Choroid plexus epithelial cell (primary cell): ENCODE measurements at regions not wholly inside any gene's neighbourhood (a gene's known extent, or its start where the extent isn't known, plus 50 kb on each side); places are given as distances from the start of the nearest gene placed in this dataset.

Experiments
- DNase-seq: peaks from one replicate; pipeline ENCODE4 v3.0.0-alpha.2; 2010; ENCODE audit warnings: low read depth
- H3K4me3 ChIP-seq: 2 replicates; pipeline ENCODE4 v1.5.1; 2011; ENCODE audit warnings: low read depth, mild to moderate bottlenecking, control low read depth, low read length, moderate library complexity
- TF ChIP-seq, protein P1 (sequence below): conservative IDR thresholded peaks from 2 replicates; pipeline ENCODE4 v1.5.1; 2011; ENCODE audit warnings: low read depth, mild to moderate bottlenecking, control low read depth, inconsistent platforms, low read length, moderate library complexity

DNA sequence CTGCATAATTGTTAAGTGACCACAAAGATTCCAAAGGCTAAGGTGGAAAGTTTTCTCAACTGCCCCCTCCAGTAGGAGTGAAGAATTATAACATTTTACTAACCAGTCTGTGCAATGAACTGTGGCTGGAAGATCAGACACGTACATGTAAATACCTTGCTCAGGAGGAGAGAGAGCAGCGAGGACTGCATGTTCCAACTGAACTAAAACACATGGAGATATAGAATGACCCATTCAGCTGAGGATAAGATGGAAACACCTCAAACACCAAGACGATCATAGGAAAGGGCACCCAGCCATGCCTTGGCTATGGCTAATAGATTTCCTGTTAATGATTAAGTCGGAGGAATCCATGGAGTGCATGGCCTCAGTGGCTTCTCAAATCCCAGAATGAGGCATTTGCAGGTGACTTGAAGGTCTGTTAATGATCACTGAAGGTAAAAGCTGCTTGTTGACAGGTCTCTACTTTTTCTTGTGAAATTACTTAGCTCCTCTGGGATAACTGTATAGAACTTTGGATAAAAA, 875.6 kb downstream of the TFAP2A start:
- peak; percentile 28 for DNase-seq
- H3K4me3 ChIP-seq = no peak overlapping the region
- TF ChIP-seq, protein P1, sequence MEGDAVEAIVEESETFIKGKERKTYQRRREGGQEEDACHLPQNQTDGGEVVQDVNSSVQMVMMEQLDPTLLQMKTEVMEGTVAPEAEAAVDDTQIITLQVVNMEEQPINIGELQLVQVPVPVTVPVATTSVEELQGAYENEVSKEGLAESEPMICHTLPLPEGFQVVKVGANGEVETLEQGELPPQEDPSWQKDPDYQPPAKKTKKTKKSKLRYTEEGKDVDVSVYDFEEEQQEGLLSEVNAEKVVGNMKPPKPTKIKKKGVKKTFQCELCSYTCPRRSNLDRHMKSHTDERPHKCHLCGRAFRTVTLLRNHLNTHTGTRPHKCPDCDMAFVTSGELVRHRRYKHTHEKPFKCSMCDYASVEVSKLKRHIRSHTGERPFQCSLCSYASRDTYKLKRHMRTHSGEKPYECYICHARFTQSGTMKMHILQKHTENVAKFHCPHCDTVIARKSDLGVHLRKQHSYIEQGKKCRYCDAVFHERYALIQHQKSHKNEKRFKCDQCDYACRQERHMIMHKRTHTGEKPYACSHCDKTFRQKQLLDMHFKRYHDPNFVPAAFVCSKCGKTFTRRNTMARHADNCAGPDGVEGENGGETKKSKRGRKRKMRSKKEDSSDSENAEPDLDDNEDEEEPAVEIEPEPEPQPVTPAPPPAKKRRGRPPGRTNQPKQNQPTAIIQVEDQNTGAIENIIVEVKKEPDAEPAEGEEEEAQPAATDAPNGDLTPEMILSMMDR = no peak

DNA sequence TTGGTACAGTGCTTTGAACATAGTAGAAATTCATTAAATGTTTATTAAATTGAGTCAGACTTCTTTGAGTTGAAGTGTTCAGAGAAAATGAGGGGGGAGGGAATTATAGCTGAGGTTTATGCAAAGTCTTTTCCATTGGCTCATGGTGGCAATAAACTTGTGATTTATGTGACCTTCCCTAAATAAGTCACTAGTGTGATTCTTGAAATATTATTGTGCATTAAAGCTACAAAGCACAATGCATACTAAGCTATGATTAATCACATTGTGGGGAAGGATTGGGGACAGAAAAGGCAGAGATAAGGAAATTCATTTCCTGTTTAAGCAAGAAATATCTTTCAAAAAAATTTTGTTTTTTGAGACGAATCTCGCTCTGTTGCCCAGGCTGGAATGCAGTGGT, 877.5 kb downstream of the TFAP2A start:
- DNase-seq = peak; percentile 30
- H3K4me3 ChIP-seq = no peak overlapping the region
- TF ChIP-seq, protein P1 = no peak

DNA sequence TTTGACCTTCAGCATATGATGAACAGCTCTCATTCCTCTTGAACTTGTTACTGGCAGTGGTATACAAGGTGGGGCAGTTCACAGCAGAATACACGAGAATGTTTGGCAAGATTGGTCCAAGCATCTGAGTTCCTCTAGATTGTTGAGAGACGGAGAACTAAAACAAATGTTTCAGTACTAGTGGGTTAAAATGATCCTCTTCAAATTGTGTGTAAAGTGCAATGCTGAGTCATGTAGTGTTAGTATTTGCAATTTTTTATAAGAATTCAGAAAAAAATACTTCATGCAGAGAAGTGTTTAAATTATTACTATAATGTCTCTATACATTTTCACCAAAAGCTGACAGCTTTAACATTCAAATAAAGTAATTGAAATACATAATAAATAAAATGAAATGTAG, 879.8 kb downstream of the TFAP2A start:
- TF ChIP-seq, protein P1 = no peak
- no peak for DNase-seq
- H3K4me3 ChIP-seq = no peak overlapping the region

DNA sequence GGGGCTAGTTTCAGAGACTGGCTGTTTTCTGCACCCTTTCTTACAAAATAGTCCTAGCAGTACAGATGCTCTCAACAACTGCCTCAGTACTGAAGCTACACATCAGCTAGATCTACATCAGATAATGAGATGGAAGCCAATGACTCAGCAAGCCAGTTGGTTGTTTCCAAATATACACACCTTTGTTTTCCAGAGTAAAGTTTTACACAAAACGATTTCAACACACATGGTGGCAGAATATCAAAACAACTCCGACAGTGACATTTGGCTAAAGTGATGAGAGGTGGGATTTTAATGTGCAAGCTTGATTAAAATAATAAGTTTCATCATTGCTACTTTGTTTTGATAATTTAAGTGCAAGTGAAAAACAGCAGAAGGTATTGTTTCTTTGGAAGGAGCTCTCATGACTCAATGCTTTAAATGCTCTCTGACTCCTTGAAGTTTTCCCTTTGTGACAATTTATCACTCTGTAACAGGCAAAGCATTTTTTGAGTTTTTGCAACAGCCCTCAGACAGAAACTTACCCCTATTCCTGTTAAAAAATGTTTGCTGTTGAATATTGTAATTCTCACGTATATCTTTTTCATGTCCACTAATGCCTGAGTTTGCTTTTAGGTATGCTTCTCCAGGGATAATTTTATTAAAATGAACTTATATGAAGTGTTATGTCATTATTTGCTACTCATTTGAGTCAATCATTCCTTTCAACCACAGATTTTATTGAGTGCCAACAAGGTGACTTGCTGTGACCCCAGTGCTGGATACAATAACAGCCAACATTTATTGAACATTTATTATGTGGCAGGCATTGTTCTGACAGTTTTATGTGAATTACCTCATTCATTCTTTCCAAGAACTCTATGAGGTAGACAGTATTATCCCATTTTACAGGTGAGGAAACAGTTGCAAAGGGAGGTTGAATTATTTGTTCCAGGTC, 882.0 kb downstream of the TFAP2A start:
- TF ChIP-seq, protein P1 = no peak
- DNase-seq = peak; percentile 26
- H3K4me3 ChIP-seq = no peak overlapping the region

DNA sequence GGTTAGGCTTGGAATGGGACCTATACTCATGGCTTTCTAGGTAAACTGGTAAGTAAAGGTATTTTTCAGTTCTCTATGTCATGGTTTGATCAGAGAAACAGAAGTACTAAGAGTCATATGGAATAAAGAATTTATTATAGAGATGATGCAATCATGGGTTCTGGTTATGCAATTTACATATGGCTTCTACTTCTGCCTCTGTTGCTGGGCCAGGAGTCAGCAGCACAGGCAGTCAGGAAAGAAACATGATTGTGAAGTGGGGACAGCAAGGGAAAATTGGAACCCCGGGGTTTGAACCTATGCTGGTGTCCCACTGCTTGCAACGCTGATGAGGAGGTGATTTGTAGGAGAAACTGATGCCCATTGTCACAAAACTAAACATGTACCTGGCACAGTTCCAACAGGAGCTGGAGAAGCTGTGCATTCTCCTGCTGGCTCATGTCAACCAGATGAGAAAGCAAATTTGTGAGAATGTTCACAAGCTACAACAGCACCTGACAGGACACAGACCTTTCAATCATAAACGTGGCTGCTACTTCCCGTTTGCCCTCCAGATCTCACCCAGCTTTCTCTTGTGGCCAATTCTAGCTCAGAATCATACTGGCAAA, 887.1 kb downstream of the TFAP2A start:
- TF ChIP-seq, protein P1 = no peak
- H3K4me3 ChIP-seq = no peak overlapping the region
- DNase-seq = peak; percentile 54

DNA sequence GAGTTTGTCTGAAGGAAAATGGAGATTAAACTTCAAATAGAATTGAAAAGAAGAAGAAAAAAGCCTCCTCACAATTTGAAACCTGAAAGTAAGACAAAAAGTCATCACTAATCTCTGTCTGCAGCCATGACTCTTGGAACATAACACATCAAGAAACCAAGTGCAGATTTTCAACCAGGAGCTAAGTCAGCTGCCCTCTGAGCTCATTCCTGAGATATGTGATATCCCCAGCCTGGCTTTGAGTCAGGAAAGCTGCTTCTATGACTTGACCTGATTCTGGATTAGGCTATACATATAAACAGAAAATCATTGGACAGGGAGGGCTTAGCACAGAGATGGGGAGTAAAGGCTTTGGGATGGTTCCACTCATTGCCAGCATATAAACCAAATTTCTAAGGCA, 891.4 kb downstream of the TFAP2A start:
- peak; percentile 93 for DNase-seq
- H3K4me3 ChIP-seq = no peak overlapping the region
- TF ChIP-seq, protein P1 = no peak
